Neuron (in vitro differentiated cells): ENCODE measurements at regions not wholly inside any gene's neighbourhood (a gene's known extent, or its start where the extent isn't known, plus 50 kb on each side); places are given as distances from the start of the nearest gene placed in this dataset.

Experiments
- H2AFZ ChIP-seq: one replicate; pipeline ENCODE4 v1.6.1; 2013; ENCODE audit warnings: low read depth, mild to moderate bottlenecking, inconsistent platforms, low read length, moderate library complexity
- H3K27me3 ChIP-seq: one replicate; pipeline ENCODE4 v1.6.1; 2013; ENCODE audit warnings: low read length; ENCODE audit not compliant: insufficient read depth
- H3K36me3 ChIP-seq: one replicate; pipeline ENCODE4 v1.6.1; 2013; ENCODE audit warnings: low read length; ENCODE audit not compliant: insufficient read depth
- H3K4me1 ChIP-seq: one replicate; pipeline ENCODE4 v1.6.1; 2013; ENCODE audit warnings: low read length; ENCODE audit not compliant: insufficient read depth
- H3K4me3 ChIP-seq: 2 replicates; pipeline ENCODE4 v1.5.1; 2013; ENCODE audit warnings: mild to moderate bottlenecking, low read length, moderate library complexity
- H3K9me3 ChIP-seq: one replicate; pipeline ENCODE4 v1.6.1; 2013; ENCODE audit warnings: low read length

DNA sequence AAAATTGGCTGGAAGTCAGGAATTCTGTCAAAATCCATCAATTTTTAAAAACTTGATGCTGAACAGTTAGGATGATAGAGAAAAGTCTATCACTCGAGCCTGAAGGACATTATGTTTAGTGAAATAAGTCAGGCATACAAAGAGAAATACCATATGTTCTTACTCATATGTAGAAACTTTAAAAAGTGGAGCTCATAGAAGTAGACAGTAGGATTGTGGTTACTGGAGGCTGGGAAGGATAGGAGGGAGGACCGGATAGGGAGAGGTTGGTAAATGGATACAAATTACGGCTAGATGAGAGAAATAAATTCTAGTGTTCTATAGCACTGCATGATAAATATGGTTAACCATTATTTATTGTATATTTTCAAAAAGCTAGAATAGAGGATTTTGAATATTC lies 389.5 kb upstream of the RASGRP1 start:
- H2AFZ ChIP-seq = no peak overlapping the region
- no peaks in the 10 kb centered on the region for H3K9me3 ChIP-seq
- H3K27me3 ChIP-seq = no peaks in the 10 kb centered on the region
- no peaks in the 10 kb centered on the region for H3K36me3 ChIP-seq
- no peak overlapping the region for H3K4me3 ChIP-seq
- no peaks in the 10 kb centered on the region for H3K4me1 ChIP-seq

DNA sequence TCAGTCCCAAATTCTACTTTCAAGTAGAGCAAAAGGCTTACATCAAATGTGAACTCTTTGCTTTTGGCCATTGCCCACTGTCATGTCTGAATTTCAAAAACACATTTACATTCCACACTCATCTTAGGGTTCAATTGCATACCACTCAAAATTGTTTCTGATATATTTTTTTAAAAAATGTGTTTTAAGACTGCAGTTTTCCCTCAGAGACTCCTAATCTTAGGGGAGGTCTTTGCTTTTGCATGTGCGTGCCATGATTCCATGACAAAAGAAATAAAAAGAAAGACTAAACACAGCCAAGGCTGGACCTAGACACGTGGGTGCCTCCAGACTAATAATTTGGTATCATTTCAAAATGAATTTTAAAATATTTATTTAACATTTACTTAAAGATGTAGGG lies 396.8 kb upstream of the RASGRP1 start:
- Histone ChIP-seq H2AFZ (no peak overlapping the region), H3K4me1 (no peaks in the 10 kb centered on the region), H3K36me3 (no peaks in the 10 kb centered on the region), H3K4me3 (no peak overlapping the region), H3K9me3 (no peaks in the 10 kb centered on the region), H3K27me3 (peaks cover 2% of the 10 kb centered on the region)

DNA sequence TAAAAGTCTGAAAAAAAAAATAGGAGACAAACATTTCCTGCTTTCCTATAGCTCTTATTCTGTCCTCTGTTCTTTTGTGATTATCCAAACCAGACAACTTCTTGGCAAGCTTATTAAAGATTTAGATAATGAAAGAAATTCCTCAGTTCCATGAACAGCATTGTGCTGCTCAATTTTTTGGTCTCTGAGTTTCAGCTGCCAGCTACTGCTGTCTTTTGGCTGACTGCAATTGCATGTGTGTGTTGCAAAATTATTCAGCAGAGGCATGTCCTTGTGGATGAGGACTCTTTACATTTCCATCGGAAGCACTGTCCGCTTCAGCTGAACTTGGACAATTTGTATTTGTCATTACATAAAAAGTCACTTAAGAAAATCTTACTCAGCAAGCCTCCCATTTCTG lies 397.3 kb upstream of the RASGRP1 start:
- Histone ChIP-seq H3K27me3 (peaks cover 2% of the 10 kb centered on the region), H3K9me3 (no peaks in the 10 kb centered on the region), H3K4me3 (no peak overlapping the region), H3K4me1 (no peaks in the 10 kb centered on the region), H2AFZ (no peak overlapping the region), H3K36me3 (no peaks in the 10 kb centered on the region)

DNA sequence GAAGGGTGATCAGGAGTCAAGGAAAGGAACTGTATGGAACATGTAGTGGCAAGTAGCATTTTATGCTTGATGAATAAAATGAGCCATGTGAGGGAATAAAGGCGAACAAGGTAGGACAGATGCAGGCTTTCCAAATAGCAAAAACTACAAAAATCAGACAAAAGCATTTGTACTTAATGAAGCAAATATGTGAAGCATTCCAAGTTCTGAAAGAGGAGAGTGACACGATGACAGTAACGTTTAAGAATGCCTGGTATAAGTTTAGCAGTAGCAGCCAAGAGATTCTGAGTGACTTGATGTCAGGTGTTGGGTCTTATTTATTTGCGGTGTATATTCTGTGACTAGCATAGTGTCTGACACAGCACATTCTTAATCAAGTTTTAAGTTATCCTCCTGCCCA lies 408.2 kb upstream of the RASGRP1 start:
- Histone ChIP-seq H2AFZ (no peak overlapping the region), H3K4me1 (no peaks in the 10 kb centered on the region), H3K27me3 (no peaks in the 10 kb centered on the region), H3K4me3 (no peak overlapping the region), H3K36me3 (no peaks in the 10 kb centered on the region), H3K9me3 (no peaks in the 10 kb centered on the region)

DNA sequence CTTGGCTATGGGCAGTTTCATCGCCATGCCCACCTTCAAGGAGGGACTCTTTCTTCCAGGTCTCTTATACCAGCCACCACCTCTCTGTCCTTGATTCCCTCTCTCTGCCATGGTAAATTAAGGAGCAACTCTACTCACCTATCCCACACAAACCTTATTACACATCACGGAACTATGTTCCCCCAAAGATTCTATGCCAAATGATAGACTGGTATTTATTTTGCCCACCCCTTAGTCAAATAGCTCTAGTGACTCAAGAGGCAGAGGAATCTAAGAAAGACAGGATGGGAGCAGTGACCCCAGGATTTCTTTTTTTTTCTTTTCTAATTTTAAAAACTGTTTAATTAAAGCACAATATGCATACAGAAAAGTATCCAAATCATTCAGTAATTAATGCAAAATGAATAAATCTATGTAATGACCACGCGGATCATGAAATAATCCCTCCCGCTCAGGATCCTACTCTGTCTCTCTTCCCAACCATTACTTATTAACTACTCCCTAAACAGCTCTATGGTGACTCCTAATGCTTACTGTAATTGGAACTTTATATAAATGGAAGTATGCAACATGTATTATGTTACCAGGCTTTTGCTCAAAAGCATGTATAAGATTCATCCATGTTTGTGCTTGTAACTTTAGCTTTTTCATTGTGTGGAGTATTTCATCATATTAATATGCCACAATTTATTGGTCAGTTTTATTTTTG lies 410.8 kb upstream of the RASGRP1 start:
- Histone ChIP-seq H3K4me3 (no peak overlapping the region), H3K36me3 (no peaks in the 10 kb centered on the region), H3K4me1 (no peaks in the 10 kb centered on the region), H3K9me3 (no peaks in the 10 kb centered on the region), H3K27me3 (no peaks in the 10 kb centered on the region), H2AFZ (no peak overlapping the region)

DNA sequence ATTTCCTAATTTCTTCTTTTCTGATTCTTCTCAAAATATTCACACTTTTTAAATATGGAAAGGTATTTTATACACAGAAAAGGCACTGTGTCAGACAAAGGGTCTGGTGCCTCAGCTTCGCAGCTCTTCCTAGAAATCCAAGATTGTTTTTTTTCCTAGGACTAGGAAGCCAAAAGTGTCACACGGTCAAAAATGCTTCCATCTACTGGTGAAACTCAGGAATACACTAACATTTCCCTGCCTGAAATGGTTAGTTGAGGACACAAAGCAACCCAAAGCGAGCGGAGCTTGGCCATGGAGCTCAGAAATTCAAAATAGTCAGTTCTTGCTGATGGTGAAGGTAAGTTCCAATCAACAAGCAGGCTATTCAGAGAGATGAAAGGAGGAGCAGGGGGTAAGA lies 426.5 kb upstream of the RASGRP1 start:
- H3K36me3 ChIP-seq = no peaks in the 10 kb centered on the region
- no peaks in the 10 kb centered on the region for H3K9me3 ChIP-seq
- H2AFZ ChIP-seq = no peak overlapping the region
- peaks cover 3% of the 10 kb centered on the region for H3K4me1 ChIP-seq
- peaks cover 6% of the 10 kb centered on the region for H3K27me3 ChIP-seq
- H3K4me3 ChIP-seq = no peak overlapping the region

DNA sequence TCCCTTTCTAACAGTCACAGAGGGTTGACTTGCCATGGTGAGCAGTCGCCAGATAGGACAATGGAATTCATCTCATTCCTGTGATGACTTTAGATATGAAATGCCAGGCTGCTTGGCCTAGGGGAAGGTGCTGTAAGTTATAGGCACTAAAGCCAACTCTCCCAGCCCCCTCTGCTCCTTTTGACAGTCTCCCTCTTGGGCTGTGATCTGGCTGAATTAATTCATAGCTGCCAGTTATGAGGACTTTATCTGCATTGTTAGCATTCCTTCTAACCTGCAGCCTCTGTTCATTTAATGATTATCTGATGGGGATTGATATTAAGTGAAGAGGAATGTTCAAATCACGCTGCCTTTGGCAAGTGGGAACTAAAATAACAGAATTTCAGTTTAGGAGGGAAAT lies 427.1 kb upstream of the RASGRP1 start:
- Histone ChIP-seq H2AFZ (no peak overlapping the region), H3K27me3 (peaks cover 6% of the 10 kb centered on the region), H3K9me3 (no peaks in the 10 kb centered on the region), H3K36me3 (no peaks in the 10 kb centered on the region), H3K4me3 (no peak overlapping the region), H3K4me1 (peaks cover 3% of the 10 kb centered on the region)

DNA sequence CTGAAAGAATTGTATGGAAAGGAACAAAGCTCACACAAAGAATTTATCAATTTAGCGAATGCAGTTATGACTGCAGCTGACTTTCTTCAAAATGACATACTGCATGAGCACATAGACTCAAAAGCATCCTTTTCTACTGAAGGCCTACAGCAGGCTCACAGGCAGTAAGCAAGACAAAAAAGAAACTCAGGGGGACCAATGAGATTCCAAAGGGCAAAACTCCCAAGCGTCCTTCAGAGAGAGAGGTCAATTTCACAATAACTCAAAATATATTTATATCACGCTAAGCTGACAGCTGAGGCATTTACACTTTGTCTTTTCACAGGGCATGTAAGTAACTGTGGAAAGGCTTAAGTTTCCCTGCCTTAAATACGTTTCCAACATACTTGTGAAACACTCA lies 427.9 kb upstream of the RASGRP1 start:
- Histone ChIP-seq H3K9me3 (no peaks in the 10 kb centered on the region), H3K36me3 (no peaks in the 10 kb centered on the region), H3K27me3 (peaks cover 6% of the 10 kb centered on the region), H3K4me1 (peaks cover 3% of the 10 kb centered on the region), H2AFZ (no peak overlapping the region), H3K4me3 (no peak overlapping the region)

DNA sequence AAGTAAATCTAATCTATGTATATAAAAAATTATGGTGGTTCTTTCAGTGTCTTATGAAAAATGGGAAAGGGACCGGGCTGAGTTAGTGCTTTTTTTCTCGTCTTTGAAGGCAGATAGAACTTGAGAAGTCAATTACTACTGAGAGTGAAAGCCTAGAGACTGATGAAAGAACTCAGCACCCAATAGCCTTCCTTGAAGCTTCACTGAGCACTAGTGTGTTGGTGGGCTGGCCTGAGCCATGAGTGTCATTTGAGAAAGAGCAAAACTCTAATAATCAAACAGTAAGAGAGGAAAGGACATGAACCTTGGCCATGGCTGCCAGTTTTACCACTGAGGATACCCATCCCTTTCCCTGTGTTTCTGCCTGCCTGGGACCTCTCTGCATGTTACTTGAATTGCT lies 428.3 kb upstream of the RASGRP1 start:
- Histone ChIP-seq H3K27me3 (peaks cover 6% of the 10 kb centered on the region), H3K4me1 (peaks cover 3% of the 10 kb centered on the region), H2AFZ (no peak overlapping the region), H3K9me3 (no peaks in the 10 kb centered on the region), H3K4me3 (no peak overlapping the region), H3K36me3 (no peaks in the 10 kb centered on the region)

DNA sequence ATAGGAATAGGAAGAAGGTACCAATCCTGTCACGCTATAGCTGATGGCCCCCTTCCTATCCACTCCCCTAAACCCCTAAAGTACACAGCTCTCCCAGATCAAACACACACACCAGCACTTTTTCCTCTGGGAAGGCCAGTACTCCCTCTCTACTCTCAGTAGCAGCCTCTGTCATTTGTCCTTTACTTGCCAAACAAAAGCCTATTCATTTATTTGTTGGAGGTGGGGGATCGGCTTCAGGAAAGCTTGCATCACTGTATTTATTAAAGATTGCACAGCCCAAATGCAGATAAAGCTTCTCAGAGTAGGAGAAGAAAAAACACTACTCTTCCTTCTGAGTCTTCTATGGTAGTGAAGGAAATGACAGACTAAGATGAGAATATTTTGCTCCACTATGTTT lies 429.7 kb upstream of the RASGRP1 start:
- Histone ChIP-seq H3K4me3 (no peak overlapping the region), H3K9me3 (no peaks in the 10 kb centered on the region), H3K27me3 (peaks cover 6% of the 10 kb centered on the region), H3K4me1 (peaks cover 3% of the 10 kb centered on the region), H2AFZ (no peak overlapping the region), H3K36me3 (no peaks in the 10 kb centered on the region)

DNA sequence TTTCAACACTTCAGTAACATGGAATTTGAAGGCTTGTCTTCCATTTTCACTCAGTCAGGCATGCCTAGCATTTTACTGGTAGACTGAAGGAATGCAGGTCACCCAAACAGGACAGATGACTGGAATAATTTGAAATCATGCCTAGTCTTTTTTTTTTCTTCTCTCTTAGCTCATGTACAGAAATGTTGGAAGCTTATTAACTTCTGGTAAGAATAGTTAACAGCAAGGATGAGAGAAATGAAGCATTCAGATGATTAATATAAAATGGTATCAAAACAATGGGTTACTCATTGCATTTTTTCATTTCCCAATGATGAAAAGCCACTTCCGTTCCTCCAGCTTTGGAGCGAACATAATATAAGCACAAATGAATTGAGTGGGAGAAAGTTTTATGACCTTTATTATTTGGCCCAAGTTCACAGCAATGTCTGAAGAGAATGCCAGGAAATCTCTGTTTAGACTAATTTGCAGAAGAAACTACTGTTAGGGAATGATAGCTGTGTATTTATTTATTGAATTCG lies 431.6 kb upstream of the RASGRP1 start:
- Histone ChIP-seq H2AFZ (no peak overlapping the region), H3K4me3 (no peak overlapping the region), H3K27me3 (peaks cover 3% of the 10 kb centered on the region), H3K9me3 (no peaks in the 10 kb centered on the region), H3K4me1 (peaks cover 3% of the 10 kb centered on the region), H3K36me3 (no peaks in the 10 kb centered on the region)

DNA sequence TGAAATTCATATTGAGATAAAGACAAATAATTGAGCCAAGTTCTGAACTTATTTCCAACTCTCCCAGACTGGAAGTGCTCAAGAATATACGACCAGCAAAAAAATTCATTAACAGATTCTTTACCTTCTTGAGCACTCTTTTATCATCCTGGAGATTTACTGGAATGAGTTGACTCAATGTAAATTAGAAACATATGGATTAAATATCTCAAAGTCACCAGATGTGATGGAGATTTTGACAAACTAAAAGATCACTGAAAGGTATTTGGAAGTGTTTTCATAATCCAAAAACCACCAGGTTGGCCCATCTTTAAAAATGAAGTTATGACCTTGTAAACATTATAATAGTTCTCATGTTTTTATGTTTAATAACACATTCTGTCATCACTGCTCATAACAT lies 433.2 kb upstream of the RASGRP1 start:
- Histone ChIP-seq H3K27me3 (peaks cover 3% of the 10 kb centered on the region), H3K36me3 (no peaks in the 10 kb centered on the region), H3K9me3 (no peaks in the 10 kb centered on the region), H3K4me1 (peaks cover 3% of the 10 kb centered on the region), H2AFZ (no peak overlapping the region), H3K4me3 (no peak overlapping the region)

DNA sequence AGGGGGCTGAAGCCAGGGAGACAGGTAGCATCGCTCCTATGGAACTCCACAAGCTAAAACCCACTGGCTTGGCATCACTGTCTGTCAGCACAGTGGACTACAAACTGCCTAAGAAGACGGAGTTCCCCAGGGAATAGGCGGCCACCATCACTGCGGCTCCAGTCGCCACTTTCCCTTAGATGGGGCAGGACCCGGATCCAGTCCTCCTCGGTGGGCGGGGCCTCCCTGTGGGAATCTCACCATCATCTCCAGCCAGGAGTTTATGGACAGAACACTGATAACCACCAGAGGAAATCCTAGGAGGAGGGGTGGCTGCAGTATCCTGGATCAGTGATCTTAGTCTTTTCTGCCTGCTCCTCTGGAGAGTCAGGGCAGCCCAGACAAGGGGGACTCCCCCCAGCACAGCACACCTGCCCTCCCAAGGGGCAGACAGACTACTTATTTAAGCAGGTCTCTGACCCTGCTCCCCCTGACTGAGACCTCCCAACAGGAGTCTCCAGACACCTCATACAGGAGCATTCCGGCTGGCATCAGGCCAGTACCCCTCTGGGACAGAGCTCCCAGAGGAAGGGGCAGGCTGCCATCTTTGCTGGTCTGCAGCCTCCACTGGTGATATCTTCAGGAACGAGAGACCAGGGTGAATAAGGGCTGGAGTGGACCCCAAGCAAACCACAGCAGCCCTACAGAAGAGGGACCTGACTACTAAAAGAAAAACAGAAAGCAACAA lies 435.6 kb upstream of the RASGRP1 start:
- no peaks in the 10 kb centered on the region for H3K4me1 ChIP-seq
- H3K27me3 ChIP-seq = no peaks in the 10 kb centered on the region
- H2AFZ ChIP-seq = no peak overlapping the region
- H3K36me3 ChIP-seq = no peaks in the 10 kb centered on the region
- H3K4me3 ChIP-seq = no peak overlapping the region
- H3K9me3 ChIP-seq = no peaks in the 10 kb centered on the region
